ENCODE measurements at regions not wholly inside any gene's neighbourhood (a gene's known extent, or its start where the extent isn't known, plus 50 kb on each side); places are given as distances from the start of the nearest gene placed in this dataset.

DNA sequence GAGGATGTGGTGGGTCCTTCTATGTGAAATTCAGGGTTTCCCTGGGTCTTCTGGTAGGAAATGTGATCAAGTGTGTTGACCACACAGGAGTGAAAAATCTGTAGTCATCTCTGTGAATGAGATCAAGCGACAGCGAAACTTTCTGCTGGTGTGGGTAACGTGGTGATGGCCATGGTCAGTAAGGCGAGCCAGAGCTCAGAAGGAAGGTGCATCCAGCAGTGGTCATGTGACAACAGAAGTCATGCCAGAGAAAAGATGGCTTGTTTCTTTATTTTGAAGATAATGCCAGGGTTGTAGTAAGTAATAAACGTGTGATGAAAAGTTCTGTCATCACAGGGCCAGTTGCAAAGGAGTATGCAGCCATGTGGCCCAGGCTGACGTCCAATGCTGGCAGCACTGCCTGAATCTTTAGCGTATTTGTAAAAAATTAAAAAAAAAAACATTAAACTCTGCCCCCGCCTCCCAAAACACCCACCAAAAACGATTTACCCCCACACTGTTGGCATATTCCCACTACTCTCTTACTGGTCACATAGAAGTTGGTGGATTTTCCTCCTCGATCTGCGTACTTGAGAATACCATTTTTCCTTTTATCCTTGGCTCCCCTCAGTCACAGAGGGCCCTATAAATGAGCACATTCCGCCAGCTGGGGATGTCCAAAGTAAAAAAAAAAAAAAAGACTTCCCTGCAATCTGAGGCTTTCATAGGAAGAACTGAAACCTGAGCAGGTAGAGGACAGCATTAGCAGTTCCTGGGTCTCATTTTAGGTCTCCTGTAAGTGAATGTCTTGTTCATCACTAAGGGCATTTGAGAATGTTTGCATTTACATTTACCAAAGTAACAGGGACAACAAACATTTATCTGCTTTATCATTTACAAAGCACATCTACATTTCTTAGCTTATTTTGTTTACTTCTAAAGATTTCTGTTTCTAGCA lies 70.6 kb downstream of the SLC4A3 start:
- TF ChIP-seq, protein P1, sequence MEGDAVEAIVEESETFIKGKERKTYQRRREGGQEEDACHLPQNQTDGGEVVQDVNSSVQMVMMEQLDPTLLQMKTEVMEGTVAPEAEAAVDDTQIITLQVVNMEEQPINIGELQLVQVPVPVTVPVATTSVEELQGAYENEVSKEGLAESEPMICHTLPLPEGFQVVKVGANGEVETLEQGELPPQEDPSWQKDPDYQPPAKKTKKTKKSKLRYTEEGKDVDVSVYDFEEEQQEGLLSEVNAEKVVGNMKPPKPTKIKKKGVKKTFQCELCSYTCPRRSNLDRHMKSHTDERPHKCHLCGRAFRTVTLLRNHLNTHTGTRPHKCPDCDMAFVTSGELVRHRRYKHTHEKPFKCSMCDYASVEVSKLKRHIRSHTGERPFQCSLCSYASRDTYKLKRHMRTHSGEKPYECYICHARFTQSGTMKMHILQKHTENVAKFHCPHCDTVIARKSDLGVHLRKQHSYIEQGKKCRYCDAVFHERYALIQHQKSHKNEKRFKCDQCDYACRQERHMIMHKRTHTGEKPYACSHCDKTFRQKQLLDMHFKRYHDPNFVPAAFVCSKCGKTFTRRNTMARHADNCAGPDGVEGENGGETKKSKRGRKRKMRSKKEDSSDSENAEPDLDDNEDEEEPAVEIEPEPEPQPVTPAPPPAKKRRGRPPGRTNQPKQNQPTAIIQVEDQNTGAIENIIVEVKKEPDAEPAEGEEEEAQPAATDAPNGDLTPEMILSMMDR (IDR thresholded peaks at IDR 0.05; ENCODE audit: poor library complexity, severe bottlenecking): no peak
- TF ChIP-seq EZH2 (IDR thresholded peaks at IDR 0.05; ENCODE audit: borderline replicate concordance, insufficient read depth, low read length, poor library complexity, severe bottlenecking) (no peak), RAD21 (conservative IDR thresholded peaks at IDR 0.05) (no peak), POLR2AphosphoS5 (IDR thresholded peaks at IDR 0.05) (no peak), REST (IDR thresholded peaks at IDR 0.05; ENCODE audit: borderline replicate concordance) (no peak), SMC3 (conservative IDR thresholded peaks at IDR 0.05; ENCODE audit: poor library complexity) (no peak), TAF1 (IDR thresholded peaks at IDR 0.05; ENCODE audit: low read depth) (no peak)
